GM23338 (cell line): ENCODE measurements at regions not wholly inside any gene's neighbourhood (a gene's known extent, or its start where the extent isn't known, plus 50 kb on each side); places are given as distances from the start of the nearest gene placed in this dataset.

Source experiments
- CREB1 ChIP-seq: fragments of 250-450 bp; sonication (Bioruptor Pico); IDR thresholded peaks from 2 replicates; pipeline ENCODE4 v1.5.0; 2020; ENCODE audit warnings: low read depth, mild to moderate bottlenecking, moderate library complexity
- EZH2 ChIP-seq: fragments of 200-600 bp; sonication (generic); IDR thresholded peaks from one replicate; pipeline ENCODE4 v1.8.0; 2017; ENCODE audit warnings: antibody characterized with exemption, mild to moderate bottlenecking, low read depth; ENCODE audit not compliant: unreplicated experiment
- EZH2phosphoT487 ChIP-seq: fragments of 200-600 bp; sonication (generic); IDR thresholded peaks from one replicate; pipeline ENCODE4 v1.8.1; 2018; ENCODE audit warnings: antibody characterized with exemption; ENCODE audit not compliant: unreplicated experiment
- JUNB ChIP-seq: IDR thresholded peaks from one replicate; pipeline ENCODE4 v1.6.1; 2016; ENCODE audit warnings: antibody characterized with exemption; ENCODE audit not compliant: unreplicated experiment
- NANOG ChIP-seq: IDR thresholded peaks from 2 replicates; pipeline ENCODE4 v1.6.1; 2016; ENCODE audit warnings: antibody characterized with exemption, borderline replicate concordance
- POLR2AphosphoS5 ChIP-seq: IDR thresholded peaks from 2 replicates; pipeline ENCODE4 v1.6.1; 2016; ENCODE audit warnings: antibody characterized with exemption, low read depth
- STAT1 ChIP-seq: IDR thresholded peaks from one replicate; pipeline ENCODE4 v1.6.1; 2016; ENCODE audit warnings: antibody characterized with exemption; ENCODE audit not compliant: unreplicated experiment
- ZNF114 ChIP-seq: fragments of 250-450 bp; sonication (Bioruptor Pico); IDR thresholded peaks from 2 replicates; pipeline ENCODE4 v1.5.0; 2020; ENCODE audit warnings: mild to moderate bottlenecking, moderate library complexity
- ZNF331 ChIP-seq: fragments of 250-450 bp; sonication (Bioruptor Pico); IDR thresholded peaks from 2 replicates; pipeline ENCODE4 v1.5.0; 2020; ENCODE audit warnings: low read depth, mild to moderate bottlenecking, moderate library complexity
- TF ChIP-seq, protein P1 (sequence below), 2 experiments: fragments of 200-600 bp in 1 of 2; sonication (generic) in 1 of 2; conservative IDR thresholded peaks; 2 replicates each; pipeline versions ENCODE4 v1.5.1 to v1.6.1; 2016 to 2017; ENCODE audit warnings: antibody characterized with exemption in 2 of 2, low read depth in 2 of 2, mild to moderate bottlenecking in 2 of 2, moderate library complexity in 1 of 2
- TF ChIP-seq, protein P2 (sequence below): IDR thresholded peaks from one replicate; pipeline ENCODE4 v1.6.1; 2018; ENCODE audit warnings: antibody characterized with exemption; ENCODE audit not compliant: unreplicated experiment
- TF ChIP-seq, protein P3 (sequence below): fragments of 250-450 bp; sonication (Bioruptor Pico); IDR thresholded peaks from 2 replicates; pipeline ENCODE4 v1.5.0; 2020; ENCODE audit warnings: mild to moderate bottlenecking, moderate library complexity

DNA sequence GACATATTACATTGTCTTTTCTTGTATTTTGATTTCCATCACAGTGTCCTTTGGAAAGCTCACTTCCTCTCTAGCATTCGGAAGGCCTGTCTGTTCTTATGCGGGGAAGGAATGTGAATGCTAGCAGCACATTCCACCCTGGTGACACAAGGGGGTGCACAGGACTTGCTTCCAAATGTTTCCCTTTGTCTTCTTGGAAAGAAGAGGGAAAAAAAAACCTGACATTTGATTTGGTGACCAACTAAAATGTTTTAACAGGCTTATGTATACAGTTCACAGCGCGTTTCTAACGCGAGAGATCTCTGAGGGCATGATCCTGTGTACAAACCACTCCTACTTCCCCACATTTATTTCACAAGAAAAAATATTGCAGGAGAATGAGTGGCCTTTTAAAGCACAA is 107.6 kb upstream of the FXR1 start:
- TF ChIP-seq, protein P1, sequence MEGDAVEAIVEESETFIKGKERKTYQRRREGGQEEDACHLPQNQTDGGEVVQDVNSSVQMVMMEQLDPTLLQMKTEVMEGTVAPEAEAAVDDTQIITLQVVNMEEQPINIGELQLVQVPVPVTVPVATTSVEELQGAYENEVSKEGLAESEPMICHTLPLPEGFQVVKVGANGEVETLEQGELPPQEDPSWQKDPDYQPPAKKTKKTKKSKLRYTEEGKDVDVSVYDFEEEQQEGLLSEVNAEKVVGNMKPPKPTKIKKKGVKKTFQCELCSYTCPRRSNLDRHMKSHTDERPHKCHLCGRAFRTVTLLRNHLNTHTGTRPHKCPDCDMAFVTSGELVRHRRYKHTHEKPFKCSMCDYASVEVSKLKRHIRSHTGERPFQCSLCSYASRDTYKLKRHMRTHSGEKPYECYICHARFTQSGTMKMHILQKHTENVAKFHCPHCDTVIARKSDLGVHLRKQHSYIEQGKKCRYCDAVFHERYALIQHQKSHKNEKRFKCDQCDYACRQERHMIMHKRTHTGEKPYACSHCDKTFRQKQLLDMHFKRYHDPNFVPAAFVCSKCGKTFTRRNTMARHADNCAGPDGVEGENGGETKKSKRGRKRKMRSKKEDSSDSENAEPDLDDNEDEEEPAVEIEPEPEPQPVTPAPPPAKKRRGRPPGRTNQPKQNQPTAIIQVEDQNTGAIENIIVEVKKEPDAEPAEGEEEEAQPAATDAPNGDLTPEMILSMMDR (conservative IDR thresholded peaks at IDR 0.05; ENCODE audit: low read depth in 2 of 2), result peak; percentile 66 to 88
- TF ChIP-seq EZH2phosphoT487 (no peak), POLR2AphosphoS5 (no peak), EZH2 (no peak), CREB1 (no peak), JUNB (no peak), ZNF114 (no peak), STAT1 (no peak), ZNF331 (CRISPR knock-in tag) (no peak), NANOG (peak; percentile 52; the same call in 1 of the 2 replicates)
- TF ChIP-seq, protein P2, sequence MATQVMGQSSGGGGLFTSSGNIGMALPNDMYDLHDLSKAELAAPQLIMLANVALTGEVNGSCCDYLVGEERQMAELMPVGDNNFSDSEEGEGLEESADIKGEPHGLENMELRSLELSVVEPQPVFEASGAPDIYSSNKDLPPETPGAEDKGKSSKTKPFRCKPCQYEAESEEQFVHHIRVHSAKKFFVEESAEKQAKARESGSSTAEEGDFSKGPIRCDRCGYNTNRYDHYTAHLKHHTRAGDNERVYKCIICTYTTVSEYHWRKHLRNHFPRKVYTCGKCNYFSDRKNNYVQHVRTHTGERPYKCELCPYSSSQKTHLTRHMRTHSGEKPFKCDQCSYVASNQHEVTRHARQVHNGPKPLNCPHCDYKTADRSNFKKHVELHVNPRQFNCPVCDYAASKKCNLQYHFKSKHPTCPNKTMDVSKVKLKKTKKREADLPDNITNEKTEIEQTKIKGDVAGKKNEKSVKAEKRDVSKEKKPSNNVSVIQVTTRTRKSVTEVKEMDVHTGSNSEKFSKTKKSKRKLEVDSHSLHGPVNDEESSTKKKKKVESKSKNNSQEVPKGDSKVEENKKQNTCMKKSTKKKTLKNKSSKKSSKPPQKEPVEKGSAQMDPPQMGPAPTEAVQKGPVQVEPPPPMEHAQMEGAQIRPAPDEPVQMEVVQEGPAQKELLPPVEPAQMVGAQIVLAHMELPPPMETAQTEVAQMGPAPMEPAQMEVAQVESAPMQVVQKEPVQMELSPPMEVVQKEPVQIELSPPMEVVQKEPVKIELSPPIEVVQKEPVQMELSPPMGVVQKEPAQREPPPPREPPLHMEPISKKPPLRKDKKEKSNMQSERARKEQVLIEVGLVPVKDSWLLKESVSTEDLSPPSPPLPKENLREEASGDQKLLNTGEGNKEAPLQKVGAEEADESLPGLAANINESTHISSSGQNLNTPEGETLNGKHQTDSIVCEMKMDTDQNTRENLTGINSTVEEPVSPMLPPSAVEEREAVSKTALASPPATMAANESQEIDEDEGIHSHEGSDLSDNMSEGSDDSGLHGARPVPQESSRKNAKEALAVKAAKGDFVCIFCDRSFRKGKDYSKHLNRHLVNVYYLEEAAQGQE, result no peak
- TF ChIP-seq, protein P3, sequence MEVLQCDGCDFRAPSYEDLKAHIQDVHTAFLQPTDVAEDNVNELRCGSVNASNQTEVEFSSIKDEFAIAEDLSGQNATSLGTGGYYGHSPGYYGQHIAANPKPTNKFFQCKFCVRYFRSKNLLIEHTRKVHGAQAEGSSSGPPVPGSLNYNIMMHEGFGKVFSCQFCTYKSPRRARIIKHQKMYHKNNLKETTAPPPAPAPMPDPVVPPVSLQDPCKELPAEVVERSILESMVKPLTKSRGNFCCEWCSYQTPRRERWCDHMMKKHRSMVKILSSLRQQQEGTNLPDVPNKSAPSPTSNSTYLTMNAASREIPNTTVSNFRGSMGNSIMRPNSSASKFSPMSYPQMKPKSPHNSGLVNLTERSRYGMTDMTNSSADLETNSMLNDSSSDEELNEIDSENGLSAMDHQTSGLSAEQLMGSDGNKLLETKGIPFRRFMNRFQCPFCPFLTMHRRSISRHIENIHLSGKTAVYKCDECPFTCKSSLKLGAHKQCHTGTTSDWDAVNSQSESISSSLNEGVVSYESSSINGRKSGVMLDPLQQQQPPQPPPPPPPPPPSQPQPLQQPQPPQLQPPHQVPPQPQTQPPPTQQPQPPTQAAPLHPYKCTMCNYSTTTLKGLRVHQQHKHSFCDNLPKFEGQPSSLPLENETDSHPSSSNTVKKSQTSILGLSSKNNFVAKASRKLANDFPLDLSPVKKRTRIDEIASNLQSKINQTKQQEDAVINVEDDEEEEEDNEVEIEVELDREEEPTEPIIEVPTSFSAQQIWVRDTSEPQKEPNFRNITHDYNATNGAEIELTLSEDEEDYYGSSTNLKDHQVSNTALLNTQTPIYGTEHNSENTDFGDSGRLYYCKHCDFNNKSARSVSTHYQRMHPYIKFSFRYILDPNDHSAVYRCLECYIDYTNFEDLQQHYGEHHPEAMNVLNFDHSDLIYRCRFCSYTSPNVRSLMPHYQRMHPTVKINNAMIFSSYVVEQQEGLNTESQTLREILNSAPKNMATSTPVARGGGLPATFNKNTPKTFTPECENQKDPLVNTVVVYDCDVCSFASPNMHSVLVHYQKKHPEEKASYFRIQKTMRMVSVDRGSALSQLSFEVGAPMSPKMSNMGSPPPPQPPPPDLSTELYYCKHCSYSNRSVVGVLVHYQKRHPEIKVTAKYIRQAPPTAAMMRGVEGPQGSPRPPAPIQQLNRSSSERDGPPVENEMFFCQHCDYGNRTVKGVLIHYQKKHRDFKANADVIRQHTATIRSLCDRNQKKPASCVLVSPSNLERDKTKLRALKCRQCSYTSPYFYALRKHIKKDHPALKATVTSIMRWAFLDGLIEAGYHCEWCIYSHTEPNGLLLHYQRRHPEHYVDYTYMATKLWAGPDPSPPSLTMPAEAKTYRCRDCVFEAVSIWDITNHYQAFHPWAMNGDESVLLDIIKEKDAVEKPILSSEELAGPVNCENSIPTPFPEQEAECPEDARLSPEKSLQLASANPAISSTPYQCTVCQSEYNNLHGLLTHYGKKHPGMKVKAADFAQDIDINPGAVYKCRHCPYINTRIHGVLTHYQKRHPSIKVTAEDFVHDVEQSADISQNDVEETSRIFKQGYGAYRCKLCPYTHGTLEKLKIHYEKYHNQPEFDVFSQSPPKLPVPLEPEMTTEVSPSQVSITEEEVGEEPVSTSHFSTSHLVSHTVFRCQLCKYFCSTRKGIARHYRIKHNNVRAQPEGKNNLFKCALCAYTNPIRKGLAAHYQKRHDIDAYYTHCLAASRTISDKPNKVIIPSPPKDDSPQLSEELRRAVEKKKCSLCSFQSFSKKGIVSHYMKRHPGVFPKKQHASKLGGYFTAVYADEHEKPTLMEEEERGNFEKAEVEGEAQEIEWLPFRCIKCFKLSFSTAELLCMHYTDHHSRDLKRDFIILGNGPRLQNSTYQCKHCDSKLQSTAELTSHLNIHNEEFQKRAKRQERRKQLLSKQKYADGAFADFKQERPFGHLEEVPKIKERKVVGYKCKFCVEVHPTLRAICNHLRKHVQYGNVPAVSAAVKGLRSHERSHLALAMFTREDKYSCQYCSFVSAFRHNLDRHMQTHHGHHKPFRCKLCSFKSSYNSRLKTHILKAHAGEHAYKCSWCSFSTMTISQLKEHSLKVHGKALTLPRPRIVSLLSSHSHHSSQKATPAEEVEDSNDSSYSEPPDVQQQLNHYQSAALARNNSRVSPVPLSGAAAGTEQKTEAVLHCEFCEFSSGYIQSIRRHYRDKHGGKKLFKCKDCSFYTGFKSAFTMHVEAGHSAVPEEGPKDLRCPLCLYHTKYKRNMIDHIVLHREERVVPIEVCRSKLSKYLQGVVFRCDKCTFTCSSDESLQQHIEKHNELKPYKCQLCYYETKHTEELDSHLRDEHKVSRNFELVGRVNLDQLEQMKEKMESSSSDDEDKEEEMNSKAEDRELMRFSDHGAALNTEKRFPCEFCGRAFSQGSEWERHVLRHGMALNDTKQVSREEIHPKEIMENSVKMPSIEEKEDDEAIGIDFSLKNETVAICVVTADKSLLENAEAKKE, result no peak
